Activated CD8-positive, alpha-beta T cell treated with anti-CD3 and anti-CD28 coated beads, Interleukin-2, amount 10 ng/mL, durations not matched to agents 7 days and 5 days (primary cell): ENCODE measurements at regions not wholly inside any gene's neighbourhood (a gene's known extent, or its start where the extent isn't known, plus 50 kb on each side); places are given as distances from the start of the nearest gene placed in this dataset.
"Not testable (repeated sequence)": the region's sequence is repeated elsewhere in the genome, so short reads cannot be mapped to it uniquely, and the experiment has no call there.

Source experiments
- ATAC-seq: fragments of 150-1000 bp; cut with Tn5 transposase; one replicate; pipeline ENCODE4 v1.10.0; 2021; ENCODE audit warnings: moderate library complexity
- CTCF ChIA-PET: fragments of 350-600 bp; sonication (Branson Sonifier 250); formaldehyde crosslinking; loops from one replicate; lab custom pipeline; 2021; ENCODE audit warnings: antibody characterized with exemption; lab: Charles Lee
- POLR2A ChIA-PET: fragments of 350-600 bp; sonication (Branson Sonifier 250); formaldehyde crosslinking; loops from one replicate; lab custom pipeline; 2021; ENCODE audit warnings: antibody characterized with exemption; lab: Charles Lee
- DNase-seq: peaks from one replicate; pipeline ENCODE4 v3.0.0-alpha.2; 2020
- H3K27ac Mint-ChIP-seq: one replicate; pipeline ENCODE4 v1.8.0; 2021; ENCODE audit warnings: mild to moderate bottlenecking, mixed read lengths
- H3K27me3 Mint-ChIP-seq: one replicate; pipeline ENCODE4 v1.8.0; 2021; ENCODE audit warnings: low read depth, mixed read lengths
- H3K36me3 Mint-ChIP-seq: one replicate; pipeline ENCODE4 v1.8.0; 2021; ENCODE audit warnings: low read depth, mixed read lengths
- H3K4me1 Mint-ChIP-seq: one replicate; pipeline ENCODE4 v1.8.0; 2021; ENCODE audit warnings: low read depth, mixed read lengths
- H3K4me3 Mint-ChIP-seq: one replicate; pipeline ENCODE4 v1.8.0; 2021; ENCODE audit warnings: mild to moderate bottlenecking, mixed read lengths
- H3K9me3 Mint-ChIP-seq: one replicate; pipeline ENCODE4 v1.8.0; 2022; ENCODE audit warnings: mixed read lengths; ENCODE audit not compliant: insufficient read depth

- POLR2A ChIA-PET, result no interaction called here
- DNase-seq (no peak), ATAC-seq (no peak)
- no peaks in the 10 kb centered on the region for H3K4me1 Mint-ChIP-seq
- no peak overlapping the region for H3K4me3 Mint-ChIP-seq
- H3K27me3 Mint-ChIP-seq, result peaks cover 24% of the 10 kb centered on the region
- H3K9me3 Mint-ChIP-seq, result no peaks in the 10 kb centered on the region
- CTCF ChIA-PET, result no interaction called here
- no peaks in the 10 kb centered on the region for H3K36me3 Mint-ChIP-seq
- H3K27ac Mint-ChIP-seq, result no peak overlapping the region
These were observed 173.1 kb upstream of the NLRP1 start for GRCh38 chr17:5757314-5757907.

GRCh38 chr17:5758651-5759050 lies 174.3 kb upstream of the NLRP1 start:
- no peaks in the 10 kb centered on the region for H3K36me3 Mint-ChIP-seq
- no peak for ATAC-seq
- ChIA-PET POLR2A (no interaction called here), CTCF (no interaction called here)
- no peaks in the 10 kb centered on the region for H3K4me1 Mint-ChIP-seq
- peaks cover 17% of the 10 kb centered on the region for H3K27me3 Mint-ChIP-seq
- no peak for DNase-seq
- no peaks in the 10 kb centered on the region for H3K9me3 Mint-ChIP-seq
- no peak overlapping the region for H3K4me3 Mint-ChIP-seq
- no peak overlapping the region for H3K27ac Mint-ChIP-seq

GRCh38 chr17:5759501-5759925 lies 175.2 kb upstream of the NLRP1 start:
- DNase-seq, result no peak
- ATAC-seq, result no peak
- no peak overlapping the region for H3K4me3 Mint-ChIP-seq
- H3K27ac Mint-ChIP-seq, result no peak overlapping the region
- ChIA-PET CTCF (no interaction called here), POLR2A (interaction anchor here (0.6 kb wide), 1 partner anchor 980 kb away, joined by 4 read pairs; no protein-coding TSS in a partner anchor)
- H3K4me1 Mint-ChIP-seq, result no peaks in the 10 kb centered on the region
- H3K36me3 Mint-ChIP-seq, result no peaks in the 10 kb centered on the region
- peaks cover 14% of the 10 kb centered on the region for H3K27me3 Mint-ChIP-seq
- H3K9me3 Mint-ChIP-seq, result no peaks in the 10 kb centered on the region

GRCh38 chr17:5762191-5762590 lies 177.9 kb upstream of the NLRP1 start:
- DNase-seq (no peak), ATAC-seq (no peak)
- POLR2A ChIA-PET, result no interaction called here
- CTCF ChIA-PET, result no interaction called here
- Mint-ChIP-seq H3K4me3 (no peak overlapping the region), H3K27ac (no peak overlapping the region), H3K27me3 (peaks cover 14% of the 10 kb centered on the region), H3K4me1 (no peaks in the 10 kb centered on the region), H3K9me3 (no peaks in the 10 kb centered on the region), H3K36me3 (no peaks in the 10 kb centered on the region)

GRCh38 chr17:5763595-5764306 lies 179.4 kb upstream of the NLRP1 start:
- H3K27me3 Mint-ChIP-seq, result peaks cover 19% of the 10 kb centered on the region
- POLR2A ChIA-PET, result no interaction called here
- no peak overlapping the region for H3K4me3 Mint-ChIP-seq
- no peaks in the 10 kb centered on the region for H3K4me1 Mint-ChIP-seq
- ATAC-seq (no peak), DNase-seq (no peak)
- H3K9me3 Mint-ChIP-seq, result no peaks in the 10 kb centered on the region
- CTCF ChIA-PET, result no interaction called here
- no peaks in the 10 kb centered on the region for H3K36me3 Mint-ChIP-seq
- no peak overlapping the region for H3K27ac Mint-ChIP-seq

- ChIA-PET POLR2A (no interaction called here), CTCF (no interaction called here)
- peaks cover 16% of the 10 kb centered on the region for H3K27me3 Mint-ChIP-seq
- no peak for DNase-seq
- H3K27ac Mint-ChIP-seq, result no peak overlapping the region
- no peaks in the 10 kb centered on the region for H3K9me3 Mint-ChIP-seq
- H3K4me1 Mint-ChIP-seq, result no peaks in the 10 kb centered on the region
- H3K36me3 Mint-ChIP-seq, result no peaks in the 10 kb centered on the region
- no peak overlapping the region for H3K4me3 Mint-ChIP-seq
- ATAC-seq, result no peak
These were observed 185.5 kb upstream of the NLRP1 start for GRCh38 chr17:5769593-5770354.

GRCh38 chr17:5770441-5771270 lies 186.3 kb upstream of the NLRP1 start:
- H3K27me3 Mint-ChIP-seq, result peaks cover 18% of the 10 kb centered on the region
- POLR2A ChIA-PET, result no interaction called here
- no peak overlapping the region for H3K27ac Mint-ChIP-seq
- H3K4me3 Mint-ChIP-seq, result no peak overlapping the region
- ATAC-seq (no peak), DNase-seq (no peak)
- H3K36me3 Mint-ChIP-seq, result no peaks in the 10 kb centered on the region
- H3K9me3 Mint-ChIP-seq, result no peaks in the 10 kb centered on the region
- H3K4me1 Mint-ChIP-seq, result no peaks in the 10 kb centered on the region
- CTCF ChIA-PET, result no interaction called here

GRCh38 chr17:5771271-5771577 lies 186.9 kb upstream of the NLRP1 start:
- DNase-seq, POLR2A ChIA-PET, H3K36me3 Mint-ChIP-seq, H3K27ac Mint-ChIP-seq, H3K9me3 Mint-ChIP-seq, H3K4me3 Mint-ChIP-seq, H3K4me1 Mint-ChIP-seq, ATAC-seq, CTCF ChIA-PET: not testable (repeated sequence)
- peaks cover 18% of the 10 kb centered on the region for H3K27me3 Mint-ChIP-seq

GRCh38 chr17:5772017-5772416 lies 187.7 kb upstream of the NLRP1 start:
- not testable (repeated sequence) for H3K36me3 Mint-ChIP-seq, H3K4me3 Mint-ChIP-seq, H3K9me3 Mint-ChIP-seq, H3K27ac Mint-ChIP-seq, DNase-seq, H3K4me1 Mint-ChIP-seq, ATAC-seq
- peaks cover 17% of the 10 kb centered on the region for H3K27me3 Mint-ChIP-seq
- ChIA-PET CTCF (interaction anchor here (0.6 kb wide), 1 partner anchor 665 kb away, joined by 3 read pairs; no protein-coding TSS in a partner anchor), POLR2A (interaction anchor here (0.7 kb wide), 1 partner anchor 254 kb away, joined by 4 read pairs; no protein-coding TSS in a partner anchor)

- Mint-ChIP-seq H3K36me3 (no peaks in the 10 kb centered on the region), H3K4me1 (peaks cover 6% of the 10 kb centered on the region), H3K27ac (no peak overlapping the region), H3K27me3 (peaks cover 19% of the 10 kb centered on the region), H3K9me3 (no peaks in the 10 kb centered on the region), H3K4me3 (no peak overlapping the region)
- CTCF ChIA-PET, result interaction anchor here (0.6 kb wide), 1 partner anchor 664 kb away, joined by 3 read pairs; no protein-coding TSS in a partner anchor
- POLR2A ChIA-PET, result interaction anchor here (0.7 to 0.8 kb wide), 2 partner anchors 45 to 253 kb away, joined by 3 to 4 read pairs; no protein-coding TSS in a partner anchor
- DNase-seq, result no peak
- no peak for ATAC-seq
These were observed 188.4 kb upstream of the NLRP1 start for GRCh38 chr17:5772720-5773119.

GRCh38 chr17:5773816-5774360 lies 189.6 kb upstream of the NLRP1 start:
- ChIA-PET POLR2A (no interaction called here), CTCF (no interaction called here)
- no peaks in the 10 kb centered on the region for H3K9me3 Mint-ChIP-seq
- peaks cover 13% of the 10 kb centered on the region for H3K27me3 Mint-ChIP-seq
- no peak for ATAC-seq
- no peak for DNase-seq
- no peak overlapping the region for H3K27ac Mint-ChIP-seq
- H3K4me1 Mint-ChIP-seq, result peaks cover 6% of the 10 kb centered on the region
- no peak overlapping the region for H3K4me3 Mint-ChIP-seq
- no peaks in the 10 kb centered on the region for H3K36me3 Mint-ChIP-seq
